Parathyroid adenoma (tissue), 2 donors: ENCODE measurements at regions not wholly inside any gene's neighbourhood (a gene's known extent, or its start where the extent isn't known, plus 50 kb on each side); places are given as distances from the start of the nearest gene placed in this dataset.

Source experiments
- H2AFZ ChIP-seq: fragments of 300-600 bp; sonication (generic); one replicate; pipeline ENCODE4 v1.7.0; 2017; ENCODE audit warnings: antibody characterized with exemption, mild to moderate bottlenecking
- H3K27ac ChIP-seq: fragments of 300-600 bp; sonication (generic); one replicate; pipeline ENCODE4 v1.7.0; 2017
- H3K27me3 ChIP-seq: fragments of 300-600 bp; sonication (generic); one replicate; pipeline ENCODE4 v1.7.0; 2017; ENCODE audit warnings: low read length; ENCODE audit not compliant: control insufficient read depth, insufficient read depth
- H3K36me3 ChIP-seq: fragments of 300-600 bp; sonication (generic); one replicate; pipeline ENCODE4 v1.7.0; 2017; ENCODE audit warnings: low read length; ENCODE audit not compliant: control insufficient read depth, insufficient read depth
- H3K4me1 ChIP-seq: fragments of 300-600 bp; sonication (generic); one replicate; pipeline ENCODE4 v1.7.0; 2017; ENCODE audit warnings: control low read depth
- H3K4me2 ChIP-seq: fragments of 300-600 bp; sonication (generic); one replicate; pipeline ENCODE4 v1.7.0; 2017; ENCODE audit warnings: low read length
- H3K4me3 ChIP-seq: fragments of 300-600 bp; sonication (generic); one replicate; pipeline ENCODE4 v1.7.0; 2017; ENCODE audit warnings: low read depth, low read length
- H3K79me2 ChIP-seq: fragments of 300-600 bp; sonication (generic); one replicate; pipeline ENCODE4 v1.7.0; 2017; ENCODE audit warnings: control low read depth
- H3K9ac ChIP-seq: fragments of 300-600 bp; sonication (generic); one replicate; pipeline ENCODE4 v1.7.0; 2017; ENCODE audit warnings: mild to moderate bottlenecking
- H3K9me3 ChIP-seq: fragments of 300-600 bp; sonication (generic); one replicate; pipeline ENCODE4 v1.7.0; 2017; ENCODE audit warnings: low read length; ENCODE audit not compliant: control insufficient read depth
- TF ChIP-seq, protein P1 (sequence below): fragments of 300-600 bp; sonication (generic); IDR thresholded peaks from one replicate; pipeline ENCODE4 v1.7.0; 2017; ENCODE audit warnings: antibody characterized with exemption, mild to moderate bottlenecking
- donor health status: primary hyperparathyroidism.

DNA sequence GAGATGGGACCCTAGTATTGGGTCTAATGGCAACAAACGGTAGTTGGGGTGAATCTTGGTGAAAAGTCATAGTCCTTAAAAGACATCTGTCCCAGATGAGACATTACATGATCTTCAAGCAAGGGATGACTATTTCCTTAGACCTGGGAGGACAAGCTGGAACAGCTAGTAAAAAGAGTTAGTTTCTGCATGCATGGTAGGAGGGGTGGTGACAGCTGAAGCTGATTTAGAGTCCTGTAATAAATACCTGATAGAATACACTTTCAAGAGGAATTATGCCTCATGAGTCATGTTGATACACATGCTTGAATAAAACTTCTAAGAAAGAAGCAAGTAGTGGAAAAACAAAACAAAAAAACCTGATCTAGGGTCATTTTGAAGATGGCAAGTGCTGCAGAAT, 247.4 kb downstream of the CD109 start:
- Histone ChIP-seq H3K79me2 (no peaks in the 10 kb centered on the region), H2AFZ (no peak overlapping the region), H3K36me3 (no peaks in the 10 kb centered on the region), H3K27me3 (no peaks in the 10 kb centered on the region), H3K9me3 (no peaks in the 10 kb centered on the region), H3K4me3 (no peak overlapping the region), H3K27ac (no peak overlapping the region), H3K9ac (no peak overlapping the region), H3K4me1 (no peaks in the 10 kb centered on the region), H3K4me2 (no peak overlapping the region)
- TF ChIP-seq, protein P1, sequence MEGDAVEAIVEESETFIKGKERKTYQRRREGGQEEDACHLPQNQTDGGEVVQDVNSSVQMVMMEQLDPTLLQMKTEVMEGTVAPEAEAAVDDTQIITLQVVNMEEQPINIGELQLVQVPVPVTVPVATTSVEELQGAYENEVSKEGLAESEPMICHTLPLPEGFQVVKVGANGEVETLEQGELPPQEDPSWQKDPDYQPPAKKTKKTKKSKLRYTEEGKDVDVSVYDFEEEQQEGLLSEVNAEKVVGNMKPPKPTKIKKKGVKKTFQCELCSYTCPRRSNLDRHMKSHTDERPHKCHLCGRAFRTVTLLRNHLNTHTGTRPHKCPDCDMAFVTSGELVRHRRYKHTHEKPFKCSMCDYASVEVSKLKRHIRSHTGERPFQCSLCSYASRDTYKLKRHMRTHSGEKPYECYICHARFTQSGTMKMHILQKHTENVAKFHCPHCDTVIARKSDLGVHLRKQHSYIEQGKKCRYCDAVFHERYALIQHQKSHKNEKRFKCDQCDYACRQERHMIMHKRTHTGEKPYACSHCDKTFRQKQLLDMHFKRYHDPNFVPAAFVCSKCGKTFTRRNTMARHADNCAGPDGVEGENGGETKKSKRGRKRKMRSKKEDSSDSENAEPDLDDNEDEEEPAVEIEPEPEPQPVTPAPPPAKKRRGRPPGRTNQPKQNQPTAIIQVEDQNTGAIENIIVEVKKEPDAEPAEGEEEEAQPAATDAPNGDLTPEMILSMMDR, result no peak

DNA sequence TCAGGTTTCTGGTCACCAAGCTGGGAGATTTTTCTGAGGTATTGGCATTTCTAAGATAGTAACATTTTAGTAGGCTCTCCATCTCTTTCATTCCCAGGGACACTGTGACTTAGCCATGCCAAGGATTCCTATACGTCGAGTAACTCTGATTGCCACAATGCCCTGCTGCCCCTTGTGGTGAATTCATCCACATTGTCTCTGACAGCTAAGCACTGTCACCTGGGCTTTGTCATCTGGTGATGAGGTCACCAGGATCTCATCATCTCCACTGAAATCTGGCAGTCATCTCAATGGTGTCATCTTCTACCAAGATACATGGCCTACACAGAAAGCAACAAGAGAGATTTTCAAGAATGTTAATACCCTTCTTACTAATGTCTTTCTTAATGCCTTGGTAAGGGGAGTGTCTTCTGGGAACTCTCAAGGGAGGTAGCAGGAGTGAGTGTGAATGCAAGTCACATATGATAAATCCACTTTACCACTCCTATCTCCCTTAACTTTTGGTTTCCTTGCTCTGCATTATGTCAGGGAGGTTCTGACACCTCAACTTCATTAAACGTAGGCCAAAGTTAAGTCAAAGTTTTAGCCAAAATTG, 246.7 kb downstream of the CD109 start:
- Histone ChIP-seq H3K79me2 (no peaks in the 10 kb centered on the region), H3K4me1 (no peaks in the 10 kb centered on the region), H3K27me3 (no peaks in the 10 kb centered on the region), H2AFZ (no peak overlapping the region), H3K27ac (no peak overlapping the region), H3K4me2 (no peak overlapping the region), H3K4me3 (no peak overlapping the region), H3K9ac (no peak overlapping the region), H3K9me3 (no peaks in the 10 kb centered on the region), H3K36me3 (no peaks in the 10 kb centered on the region)
- TF ChIP-seq, protein P1, result no peak

GRCh38 chr6:73941892-73942291, 245.9 kb downstream of the CD109 start:
- H3K36me3 ChIP-seq, result no peaks in the 10 kb centered on the region
- H3K27me3 ChIP-seq, result no peaks in the 10 kb centered on the region
- H3K4me1 ChIP-seq, result no peaks in the 10 kb centered on the region
- no peak overlapping the region for H3K27ac ChIP-seq
- no peaks in the 10 kb centered on the region for H3K79me2 ChIP-seq
- TF ChIP-seq, protein P1, result no peak
- no peak overlapping the region for H2AFZ ChIP-seq
- no peak overlapping the region for H3K4me2 ChIP-seq
- H3K9ac ChIP-seq, result no peak overlapping the region
- H3K4me3 ChIP-seq, result no peak overlapping the region
- no peaks in the 10 kb centered on the region for H3K9me3 ChIP-seq

DNA sequence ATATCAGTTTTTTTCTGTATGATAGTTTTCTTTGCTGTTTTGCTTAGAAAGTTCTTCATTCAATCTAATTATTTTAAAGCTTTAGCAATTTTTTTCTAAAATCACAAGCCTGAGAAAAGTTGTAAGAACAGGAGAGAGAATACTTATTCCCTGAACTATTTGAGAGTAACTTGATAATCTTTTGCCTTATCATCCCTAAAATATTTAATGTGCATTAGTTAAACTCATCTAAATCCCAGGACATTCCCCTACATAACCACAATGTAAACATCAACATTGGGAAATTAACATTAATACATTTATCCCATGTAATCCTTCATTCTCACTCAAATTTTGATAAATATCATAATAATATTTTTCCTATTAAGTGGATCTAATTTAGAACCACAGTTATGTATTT, 241.8 kb downstream of the CD109 start:
- Histone ChIP-seq H3K9ac (no peak overlapping the region), H2AFZ (no peak overlapping the region), H3K27ac (no peak overlapping the region), H3K4me3 (no peak overlapping the region), H3K79me2 (no peaks in the 10 kb centered on the region), H3K27me3 (no peaks in the 10 kb centered on the region), H3K9me3 (no peaks in the 10 kb centered on the region), H3K4me2 (no peak overlapping the region), H3K4me1 (no peaks in the 10 kb centered on the region), H3K36me3 (no peaks in the 10 kb centered on the region)
- TF ChIP-seq, protein P1, result no peak

DNA sequence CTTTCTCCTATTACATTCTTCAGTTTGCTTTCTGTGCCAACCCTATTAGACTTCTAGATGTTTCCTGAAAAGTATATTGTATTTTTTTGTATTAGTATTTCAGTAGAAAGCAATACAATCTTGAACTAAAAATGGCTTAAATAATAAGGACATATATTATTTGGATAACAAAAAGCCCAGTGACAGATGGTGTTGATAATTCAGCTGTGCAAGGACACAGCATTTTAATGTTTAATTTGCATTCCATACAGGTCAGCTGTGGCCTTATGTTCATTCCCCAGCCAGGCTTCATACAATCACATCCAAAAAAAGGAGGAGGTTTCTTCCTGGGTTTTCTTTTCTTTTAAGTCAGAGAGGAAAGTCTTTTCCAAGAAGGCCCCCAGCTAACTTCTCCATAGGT, 236.9 kb downstream of the CD109 start:
- Histone ChIP-seq H2AFZ (no peak overlapping the region), H3K9ac (no peak overlapping the region), H3K79me2 (no peaks in the 10 kb centered on the region), H3K4me3 (no peak overlapping the region), H3K4me2 (no peak overlapping the region), H3K36me3 (no peaks in the 10 kb centered on the region), H3K4me1 (no peaks in the 10 kb centered on the region), H3K27me3 (no peaks in the 10 kb centered on the region), H3K27ac (no peak overlapping the region), H3K9me3 (no peaks in the 10 kb centered on the region)
- TF ChIP-seq, protein P1, result no peak
